ENCODE measurements at regions not wholly inside any gene's neighbourhood (a gene's known extent, or its start where the extent isn't known, plus 50 kb on each side); places are given as distances from the start of the nearest gene placed in this dataset.

- DNase-seq (ENCODE audit: low read depth in 1 of 2, low spot score in 1 of 2): no peak
- no peak overlapping the region for H3K4me3 ChIP-seq (replicated peaks; ENCODE audit: insufficient read depth, low read length)
- H3K27ac ChIP-seq (replicated peaks): no peak overlapping the region
- TF ChIP-seq CTCF (IDR thresholded peaks at IDR 0.05; ENCODE audit: insufficient read depth, low read length) (no peak), POLR2AphosphoS5 (IDR thresholded peaks at IDR 0.05; ENCODE audit: low read depth) (no peak)
- H3K27me3 ChIP-seq (ENCODE audit: insufficient read depth, poor library complexity, severe bottlenecking): peaks cover 2% of the 10 kb centered on the region
Observed at GRCh38 chr11:79547256-79547655, 106.4 kb upstream of the TENM4 start.

GRCh38 chr11:79546351-79546750, 105.5 kb upstream of the TENM4 start:
- peaks cover 2% of the 10 kb centered on the region for H3K27me3 ChIP-seq (ENCODE audit: insufficient read depth, poor library complexity, severe bottlenecking)
- DNase-seq (ENCODE audit: low read depth in 1 of 2, low spot score in 1 of 2): no peak
- H3K4me3 ChIP-seq (replicated peaks; ENCODE audit: insufficient read depth, low read length): no peak overlapping the region
- no peak for TF ChIP-seq GABPA (IDR thresholded peaks at IDR 0.05; ENCODE audit: low read depth)
- TF ChIP-seq REST (IDR thresholded peaks at IDR 0.05; ENCODE audit: insufficient replicate concordance, low read depth): no peak
- no peak for TF ChIP-seq POLR2AphosphoS5 (IDR thresholded peaks at IDR 0.05; ENCODE audit: low read depth)
- no peak overlapping the region for H3K27ac ChIP-seq (replicated peaks)

GRCh38 chr11:79544361-79544760, 103.5 kb upstream of the TENM4 start:
- no peak for DNase-seq (ENCODE audit: low read depth in 1 of 2, low spot score in 1 of 2)
- TF ChIP-seq CTCF (IDR thresholded peaks at IDR 0.05; ENCODE audit: insufficient read depth, low read length) (no peak), SPI1 (IDR thresholded peaks at IDR 0.05; ENCODE audit: borderline replicate concordance, low read depth) (no peak), POLR2AphosphoS5 (IDR thresholded peaks at IDR 0.05; ENCODE audit: low read depth) (no peak), GABPA (IDR thresholded peaks at IDR 0.05; ENCODE audit: low read depth) (no peak), REST (IDR thresholded peaks at IDR 0.05; ENCODE audit: insufficient replicate concordance, low read depth) (no peak)
- no peak overlapping the region for H3K27ac ChIP-seq (replicated peaks)
- H3K27me3 ChIP-seq (ENCODE audit: insufficient read depth, poor library complexity, severe bottlenecking): peaks cover 2% of the 10 kb centered on the region
- no peak overlapping the region for H3K4me3 ChIP-seq (replicated peaks; ENCODE audit: insufficient read depth, low read length)

GRCh38 chr11:79543101-79543500, 102.3 kb upstream of the TENM4 start:
- H3K27ac ChIP-seq (replicated peaks): no peak overlapping the region
- no peak for DNase-seq (ENCODE audit: low read depth in 1 of 2, low spot score in 1 of 2)
- TF ChIP-seq REST (IDR thresholded peaks at IDR 0.05; ENCODE audit: insufficient replicate concordance, low read depth) (no peak), SPI1 (IDR thresholded peaks at IDR 0.05; ENCODE audit: borderline replicate concordance, low read depth) (no peak), GABPA (IDR thresholded peaks at IDR 0.05; ENCODE audit: low read depth) (no peak), CTCF (IDR thresholded peaks at IDR 0.05; ENCODE audit: insufficient read depth, low read length) (no peak), POLR2AphosphoS5 (IDR thresholded peaks at IDR 0.05; ENCODE audit: low read depth) (no peak)
- no peak overlapping the region for H3K4me3 ChIP-seq (replicated peaks; ENCODE audit: insufficient read depth, low read length)
- H3K27me3 ChIP-seq (ENCODE audit: insufficient read depth, poor library complexity, severe bottlenecking): peaks cover 2% of the 10 kb centered on the region

All from HL-60 (cell line).